ENCODE measurements at regions not wholly inside any gene's neighbourhood (a gene's known extent, or its start where the extent isn't known, plus 50 kb on each side); places are given as distances from the start of the nearest gene placed in this dataset.

GRCh38 chr3:10703875-10704274 is 112.2 kb upstream of the SLC6A11 start:
- Histone ChIP-seq H3K4me1 (ENCODE audit: control insufficient read depth in 1 of 2, insufficient read depth in 1 of 2, low read depth in 1 of 2, low read length in 1 of 2) (no peaks in the 10 kb centered on the region), H3K36me3 (no peaks in the 10 kb centered on the region), H3K9me3 (no peaks in the 10 kb centered on the region), H3K27ac (no peak overlapping the region), H3K27me3 (peaks cover 93% of the 10 kb centered on the region), H3K4me3 (ENCODE audit: low read depth in 1 of 2, low read length in 1 of 2) (no peak overlapping the region)
- no peak for TF ChIP-seq CTCF (IDR thresholded peaks at IDR 0.05)

GRCh38 chr3:10706156-10706739 is 109.8 kb upstream of the SLC6A11 start:
- no peak for TF ChIP-seq CTCF (IDR thresholded peaks at IDR 0.05)
- Histone ChIP-seq H3K27ac (no peak overlapping the region), H3K4me1 (ENCODE audit: control insufficient read depth in 1 of 2, insufficient read depth in 1 of 2, low read depth in 1 of 2, low read length in 1 of 2) (no peaks in the 10 kb centered on the region), H3K9me3 (no peaks in the 10 kb centered on the region), H3K4me3 (ENCODE audit: low read depth in 1 of 2, low read length in 1 of 2) (no peak overlapping the region), H3K36me3 (no peaks in the 10 kb centered on the region), H3K27me3 (peaks cover 96% of the 10 kb centered on the region)

GRCh38 chr3:10706740-10707399 is 109.2 kb upstream of the SLC6A11 start:
- H3K36me3 ChIP-seq = no peaks in the 10 kb centered on the region
- peaks cover 99% of the 10 kb centered on the region for H3K27me3 ChIP-seq
- H3K9me3 ChIP-seq = no peaks in the 10 kb centered on the region
- no peak overlapping the region for H3K4me3 ChIP-seq (ENCODE audit: low read depth in 1 of 2, low read length in 1 of 2)
- no peak overlapping the region for H3K27ac ChIP-seq
- TF ChIP-seq CTCF (IDR thresholded peaks at IDR 0.05) = no peak
- H3K4me1 ChIP-seq (ENCODE audit: control insufficient read depth in 1 of 2, insufficient read depth in 1 of 2, low read depth in 1 of 2, low read length in 1 of 2) = no peaks in the 10 kb centered on the region

GRCh38 chr3:10707400-10708215 is 108.4 kb upstream of the SLC6A11 start:
- no peak overlapping the region for H3K27ac ChIP-seq
- H3K4me1 ChIP-seq (ENCODE audit: control insufficient read depth in 1 of 2, insufficient read depth in 1 of 2, low read depth in 1 of 2, low read length in 1 of 2) = no peaks in the 10 kb centered on the region
- no peak overlapping the region for H3K4me3 ChIP-seq (ENCODE audit: low read depth in 1 of 2, low read length in 1 of 2)
- no peaks in the 10 kb centered on the region for H3K36me3 ChIP-seq
- no peaks in the 10 kb centered on the region for H3K9me3 ChIP-seq
- no peak for TF ChIP-seq CTCF (IDR thresholded peaks at IDR 0.05)
- H3K27me3 ChIP-seq = peaks cover 98% of the 10 kb centered on the region

GRCh38 chr3:10708216-10708893 is 107.7 kb upstream of the SLC6A11 start:
- TF ChIP-seq CTCF (IDR thresholded peaks at IDR 0.05) = no peak
- H3K27me3 ChIP-seq = peaks cover 92% of the 10 kb centered on the region

More at GRCh38 chr3:10708216-10708893, 107.7 kb upstream of the SLC6A11 start:
- Histone ChIP-seq H3K27ac (no peak overlapping the region), H3K4me3 (ENCODE audit: low read depth in 1 of 2, low read length in 1 of 2) (no peak overlapping the region), H3K4me1 (ENCODE audit: control insufficient read depth in 1 of 2, insufficient read depth in 1 of 2, low read depth in 1 of 2, low read length in 1 of 2) (no peaks in the 10 kb centered on the region), H3K36me3 (no peaks in the 10 kb centered on the region), H3K9me3 (no peaks in the 10 kb centered on the region)
